ENCODE measurements at regions not wholly inside any gene's neighbourhood (a gene's known extent, or its start where the extent isn't known, plus 50 kb on each side); places are given as distances from the start of the nearest gene placed in this dataset.

DNA sequence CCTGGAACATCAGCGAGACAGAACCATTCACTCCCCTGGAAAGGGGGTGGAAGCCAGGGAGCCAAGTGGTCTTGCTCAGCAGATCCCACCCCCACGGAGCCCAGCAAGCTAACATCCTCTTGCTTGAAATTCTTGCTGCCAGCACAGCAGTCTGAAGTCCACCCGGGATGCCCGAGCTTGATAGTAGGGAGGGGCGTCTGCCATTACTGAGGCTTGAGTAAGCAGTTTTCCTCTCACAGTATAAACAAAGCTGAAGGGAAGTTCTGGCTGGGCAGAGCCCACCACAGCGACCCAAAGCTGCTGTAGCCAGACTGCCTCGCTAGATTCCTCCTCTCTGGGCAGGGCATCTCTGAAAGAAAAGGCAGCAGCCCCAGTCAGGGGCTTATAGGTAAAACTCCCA is 764.8 kb upstream of the LUZP2 start:
- TF ChIP-seq, protein P1, sequence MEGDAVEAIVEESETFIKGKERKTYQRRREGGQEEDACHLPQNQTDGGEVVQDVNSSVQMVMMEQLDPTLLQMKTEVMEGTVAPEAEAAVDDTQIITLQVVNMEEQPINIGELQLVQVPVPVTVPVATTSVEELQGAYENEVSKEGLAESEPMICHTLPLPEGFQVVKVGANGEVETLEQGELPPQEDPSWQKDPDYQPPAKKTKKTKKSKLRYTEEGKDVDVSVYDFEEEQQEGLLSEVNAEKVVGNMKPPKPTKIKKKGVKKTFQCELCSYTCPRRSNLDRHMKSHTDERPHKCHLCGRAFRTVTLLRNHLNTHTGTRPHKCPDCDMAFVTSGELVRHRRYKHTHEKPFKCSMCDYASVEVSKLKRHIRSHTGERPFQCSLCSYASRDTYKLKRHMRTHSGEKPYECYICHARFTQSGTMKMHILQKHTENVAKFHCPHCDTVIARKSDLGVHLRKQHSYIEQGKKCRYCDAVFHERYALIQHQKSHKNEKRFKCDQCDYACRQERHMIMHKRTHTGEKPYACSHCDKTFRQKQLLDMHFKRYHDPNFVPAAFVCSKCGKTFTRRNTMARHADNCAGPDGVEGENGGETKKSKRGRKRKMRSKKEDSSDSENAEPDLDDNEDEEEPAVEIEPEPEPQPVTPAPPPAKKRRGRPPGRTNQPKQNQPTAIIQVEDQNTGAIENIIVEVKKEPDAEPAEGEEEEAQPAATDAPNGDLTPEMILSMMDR (IDR thresholded peaks at IDR 0.05): no peak
- TF ChIP-seq EZH2 (IDR thresholded peaks at IDR 0.05) (no peak), EZH2phosphoT487 (IDR thresholded peaks at IDR 0.05) (no peak)

All from neural progenitor cell (in vitro differentiated cells).